Pulmonary artery endothelial cell (primary cell): ENCODE measurements at regions not wholly inside any gene's neighbourhood (a gene's known extent, or its start where the extent isn't known, plus 50 kb on each side); places are given as distances from the start of the nearest gene placed in this dataset.

Source experiments
- DNase-seq: peaks from one replicate; pipeline ENCODE4 v3.0.0-alpha.2; 2011; ENCODE audit warnings: low read depth, low spot score

- DNase-seq = no peak
Measured at GRCh38 chr13:85665286-85665685, 133.9 kb downstream of the SLITRK6 start.

GRCh38 chr13:85663856-85664255, 135.4 kb downstream of the SLITRK6 start:
- no peak for DNase-seq

- no peak for DNase-seq
Measured at GRCh38 chr13:85662186-85662585, 137.0 kb downstream of the SLITRK6 start.

GRCh38 chr13:85661675-85662074, 137.5 kb downstream of the SLITRK6 start:
- DNase-seq = no peak

GRCh38 chr13:85659493-85659892, 139.7 kb downstream of the SLITRK6 start:
- DNase-seq = no peak

GRCh38 chr13:85657942-85658341, 141.3 kb downstream of the SLITRK6 start:
- DNase-seq = no peak

- no peak for DNase-seq
Measured at GRCh38 chr13:85655040-85655439, 144.2 kb downstream of the SLITRK6 start.

GRCh38 chr13:85654227-85654626, 145.0 kb downstream of the SLITRK6 start:
- no peak for DNase-seq

GRCh38 chr13:85653681-85654080, 145.5 kb downstream of the SLITRK6 start:
- no peak for DNase-seq

- no peak for DNase-seq
Measured at GRCh38 chr13:85652491-85652890, 146.7 kb downstream of the SLITRK6 start.

- no peak for DNase-seq
Measured at GRCh38 chr13:85651440-85651839, 147.8 kb downstream of the SLITRK6 start.

- DNase-seq = no peak
Measured at GRCh38 chr13:85650613-85651012, 148.6 kb downstream of the SLITRK6 start.

GRCh38 chr13:85640727-85641126, 158.5 kb downstream of the SLITRK6 start:
- DNase-seq = no peak

GRCh38 chr13:85638815-85639393, 160.3 kb downstream of the SLITRK6 start:
- DNase-seq = no peak

GRCh38 chr13:85638265-85638664, 161.0 kb downstream of the SLITRK6 start:
- no peak for DNase-seq

GRCh38 chr13:85632526-85633195, 166.6 kb downstream of the SLITRK6 start:
- no peak for DNase-seq

- DNase-seq = no peak
Measured at GRCh38 chr13:85631801-85632200, 167.4 kb downstream of the SLITRK6 start.

- DNase-seq = no peak
Measured at GRCh38 chr13:85626603-85627002, 172.6 kb downstream of the SLITRK6 start.

- no peak for DNase-seq
Measured at GRCh38 chr13:85619321-85619720, 179.9 kb downstream of the SLITRK6 start.

- DNase-seq = no peak
Measured at GRCh38 chr13:85618521-85618920, 180.7 kb downstream of the SLITRK6 start.

- DNase-seq = no peak
Measured at GRCh38 chr13:85616275-85616674, 182.9 kb downstream of the SLITRK6 start.

- DNase-seq = no peak
Measured at GRCh38 chr13:85615031-85615430, 184.2 kb downstream of the SLITRK6 start.

GRCh38 chr13:85610024-85610423, 189.2 kb downstream of the SLITRK6 start:
- DNase-seq = no peak
